Left ventricle myocardium inferior (tissue), 1 donor: ENCODE measurements at regions not wholly inside any gene's neighbourhood (a gene's known extent, or its start where the extent isn't known, plus 50 kb on each side); places are given as distances from the start of the nearest gene placed in this dataset.

Experiments used
- DNase-seq: peaks from one replicate; pipeline ENCODE4 v3.0.0-alpha.2; 2020
- H3K27ac ChIP-seq: fragments of 200-600 bp; replicated peaks from 2 replicates; pipeline ENCODE4 v1.8.0; 2021
- H3K27me3 ChIP-seq: fragments of 200-600 bp; 2 replicates; pipeline ENCODE4 v1.8.0; 2021; ENCODE audit warnings: low read depth
- H3K36me3 ChIP-seq: fragments of 200-600 bp; 2 replicates; pipeline ENCODE4 v1.8.0; 2021
- H3K4me1 ChIP-seq: fragments of 200-600 bp; 2 replicates; pipeline ENCODE4 v1.8.0; 2021
- H3K4me3 ChIP-seq: fragments of 200-600 bp; 2 replicates; pipeline ENCODE4 v1.8.0; 2021; ENCODE audit warnings: mild to moderate bottlenecking, moderate library complexity
- H3K9me3 ChIP-seq: fragments of 200-600 bp; replicated peaks from 2 replicates; pipeline ENCODE4 v1.8.0; 2021
- CTCF ChIP-seq: fragments of 200-600 bp; IDR thresholded peaks from 2 replicates; pipeline ENCODE4 v1.8.0; 2021; ENCODE audit warnings: antibody characterized with exemption, mild to moderate bottlenecking, borderline replicate concordance
- intact Hi-C: fragments of 100-400 bp; cut with micrococcal nuclease; formaldehyde crosslinking; loops from one replicate; pipeline ENCODE4 v1.11.0; 2022
- donor health status: DM: no; HTN: yes; CAD: no; lungs with severe emphysema.

- Histone ChIP-seq H3K27ac (no peak overlapping the region), H3K4me1 (peaks cover 10% of the 10 kb centered on the region), H3K4me3 (no peak overlapping the region), H3K27me3 (no peaks in the 10 kb centered on the region), H3K36me3 (no peaks in the 10 kb centered on the region), H3K9me3 (no peaks in the 10 kb centered on the region)
- intact Hi-C loops = no loop called here
- no peak for DNase-seq
- no peak for TF ChIP-seq CTCF
These were observed 305.5 kb downstream of the IKZF2 start for GRCh38 chr2:212845941-212846340.

GRCh38 chr2:212843409-212844199 lies 305.0 kb upstream of the ERBB4 start:
- peaks cover 10% of the 10 kb centered on the region for H3K4me1 ChIP-seq
- TF ChIP-seq CTCF = no peak
- H3K9me3 ChIP-seq = no peaks in the 10 kb centered on the region
- H3K27me3 ChIP-seq = no peaks in the 10 kb centered on the region
- DNase-seq = no peak
- H3K36me3 ChIP-seq = no peaks in the 10 kb centered on the region
- peak overlapping the region; percentile 16 for H3K27ac ChIP-seq
- H3K4me3 ChIP-seq = no peak overlapping the region
- intact Hi-C loops = no loop called here

GRCh38 chr2:212842544-212843185 lies 304.1 kb upstream of the ERBB4 start:
- Histone ChIP-seq H3K27me3 (no peaks in the 10 kb centered on the region), H3K9me3 (no peaks in the 10 kb centered on the region), H3K4me1 (peaks cover 10% of the 10 kb centered on the region), H3K4me3 (no peak overlapping the region), H3K27ac (peak overlapping the region; percentile 16), H3K36me3 (no peaks in the 10 kb centered on the region)
- intact Hi-C loops = no loop called here
- DNase-seq = no peak
- TF ChIP-seq CTCF = no peak

GRCh38 chr2:212841460-212841859 lies 302.9 kb upstream of the ERBB4 start:
- Histone ChIP-seq H3K4me3 (no peak overlapping the region), H3K27ac (no peak overlapping the region), H3K9me3 (no peaks in the 10 kb centered on the region), H3K36me3 (no peaks in the 10 kb centered on the region), H3K4me1 (peaks cover 10% of the 10 kb centered on the region), H3K27me3 (no peaks in the 10 kb centered on the region)
- DNase-seq = no peak
- intact Hi-C loops = no loop called here
- no peak for TF ChIP-seq CTCF

- peaks cover 24% of the 10 kb centered on the region for H3K27me3 ChIP-seq
- H3K4me1 ChIP-seq = no peaks in the 10 kb centered on the region
- intact Hi-C loops = no loop called here
- H3K36me3 ChIP-seq = no peaks in the 10 kb centered on the region
- TF ChIP-seq CTCF = no peak
- DNase-seq = peak; percentile 14
- H3K9me3 ChIP-seq = peaks cover 21% of the 10 kb centered on the region
- H3K27ac ChIP-seq = no peak overlapping the region
- H3K4me3 ChIP-seq = no peak overlapping the region
These were observed 293.9 kb upstream of the ERBB4 start for GRCh38 chr2:212832211-212833195.
